ENCODE measurements at regions not wholly inside any gene's neighbourhood (a gene's known extent, or its start where the extent isn't known, plus 50 kb on each side); places are given as distances from the start of the nearest gene placed in this dataset.
"Not testable (repeated sequence)": the region's sequence is repeated elsewhere in the genome, so short reads cannot be mapped to it uniquely, and the experiment has no call there.

- no peak for DNase-seq
Measured at GRCh38 chr2:239666855-239667376, 266.1 kb upstream of the HDAC4 start.

- no peak for DNase-seq
Measured at GRCh38 chr2:239666053-239666854, 265.4 kb upstream of the HDAC4 start.

GRCh38 chr2:239664216-239664810, 263.5 kb upstream of the HDAC4 start:
- DNase-seq: no peak

GRCh38 chr2:239663364-239663924, 262.6 kb upstream of the HDAC4 start:
- no peak for DNase-seq

- DNase-seq: no peak
Measured at GRCh38 chr2:239662413-239663120, 261.7 kb upstream of the HDAC4 start.

- DNase-seq: no peak
Measured at GRCh38 chr2:239661334-239662312, 260.8 kb upstream of the HDAC4 start.

- no peak for DNase-seq
Measured at GRCh38 chr2:239660390-239661230, 259.8 kb upstream of the HDAC4 start.

- DNase-seq: no peak
Measured at GRCh38 chr2:239657992-239658391, 257.2 kb upstream of the HDAC4 start.

GRCh38 chr2:239657236-239657635, 256.4 kb upstream of the HDAC4 start:
- no peak for DNase-seq

- DNase-seq: no peak
Measured at GRCh38 chr2:239654266-239654665, 253.4 kb upstream of the HDAC4 start.

GRCh38 chr2:239651859-239652258, 251.0 kb upstream of the HDAC4 start:
- DNase-seq: no peak

GRCh38 chr2:239650674-239651073, 249.9 kb upstream of the HDAC4 start:
- no peak for DNase-seq

GRCh38 chr2:239649309-239649708, 248.5 kb upstream of the HDAC4 start:
- no peak for DNase-seq

GRCh38 chr2:239648607-239649006, 247.8 kb upstream of the HDAC4 start:
- DNase-seq: no peak

- no peak for DNase-seq
Measured at GRCh38 chr2:239647052-239647819, 246.4 kb upstream of the HDAC4 start.

- no peak for DNase-seq
Measured at GRCh38 chr2:239646184-239646583, 245.4 kb upstream of the HDAC4 start.

GRCh38 chr2:239644594-239644993, 243.8 kb upstream of the HDAC4 start:
- not testable (repeated sequence) for DNase-seq

- no peak for DNase-seq
Measured at GRCh38 chr2:239644011-239644410, 243.2 kb upstream of the HDAC4 start.

- no peak for DNase-seq
Measured at GRCh38 chr2:239642406-239643004, 241.7 kb upstream of the HDAC4 start.

- DNase-seq: not testable (repeated sequence)
Measured at GRCh38 chr2:239641904-239642303, 241.1 kb upstream of the HDAC4 start.

Data from activated gamma-delta T cell treated with Interleukin-2 at 50 U/mL for 16 hours (primary cell).